HG03457 (cell line): ENCODE measurements at regions not wholly inside any gene's neighbourhood (a gene's known extent, or its start where the extent isn't known, plus 50 kb on each side); places are given as distances from the start of the nearest gene placed in this dataset.
A peak's percentile ranks its signal among the peaks of the same experiment; 100 is the strongest.
"Not testable (repeated sequence)": the region's sequence is repeated elsewhere in the genome, so short reads cannot be mapped to it uniquely, and the experiment has no call there.

ENCODE experiments used
- ATAC-seq: cut with Tn5 transposase; IDR thresholded peaks from one replicate; pipeline ENCODE4 v1.9.1; 2021; ENCODE audit warnings: moderate number of reproducible peaks; ENCODE audit not compliant: unreplicated experiment

DNA sequence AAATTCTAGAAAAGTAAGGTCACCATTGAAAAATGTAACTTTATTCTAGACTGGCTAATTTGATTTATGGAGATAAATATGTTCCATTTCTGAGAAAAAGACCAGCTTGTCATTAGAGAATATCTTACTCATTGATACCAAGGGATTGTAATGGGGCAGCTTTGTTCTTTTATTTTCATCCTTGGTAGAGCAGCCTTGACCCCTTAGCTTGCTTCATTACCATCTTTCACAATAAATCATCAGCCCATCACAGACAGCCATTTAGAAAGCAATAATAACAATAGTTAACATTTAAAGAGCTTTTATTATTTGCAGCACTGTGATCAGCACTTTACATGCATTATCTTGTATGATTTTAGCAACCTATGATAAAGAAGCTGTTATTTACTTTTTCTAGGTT is 253.6 kb downstream of the C3orf38 start:
- no peak for ATAC-seq

- ATAC-seq, result no peak
These were observed 258.3 kb downstream of the C3orf38 start for GRCh38 chr3:88408097-88408496.

GRCh38 chr3:88408935-88409334 is 259.2 kb downstream of the C3orf38 start:
- ATAC-seq, result no peak

- ATAC-seq, result no peak
These were observed 260.5 kb downstream of the C3orf38 start for GRCh38 chr3:88410259-88410658.

DNA sequence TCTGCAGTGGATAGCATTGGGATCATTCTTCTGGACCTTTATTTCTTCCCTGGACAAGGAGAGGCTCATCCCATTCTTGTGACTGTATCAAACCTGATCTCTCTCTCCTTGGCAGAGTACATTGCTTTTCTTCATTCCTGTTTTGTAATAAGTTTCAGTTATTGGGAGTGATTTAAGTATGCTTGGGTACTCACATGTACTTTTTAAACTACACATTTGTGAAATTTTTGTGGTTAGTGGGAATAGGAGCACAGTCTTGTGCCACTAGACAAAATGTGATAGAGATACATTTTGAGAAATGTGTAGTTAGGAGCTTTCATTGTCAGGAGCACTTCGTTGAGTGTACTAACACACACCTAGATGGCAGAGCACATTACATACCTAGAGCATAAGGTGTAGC is 262.6 kb downstream of the C3orf38 start:
- no peak for ATAC-seq

GRCh38 chr3:88416436-88416835 is 266.7 kb downstream of the C3orf38 start:
- no peak for ATAC-seq

- no peak for ATAC-seq
These were observed 268.5 kb downstream of the C3orf38 start for GRCh38 chr3:88418219-88418618.

DNA sequence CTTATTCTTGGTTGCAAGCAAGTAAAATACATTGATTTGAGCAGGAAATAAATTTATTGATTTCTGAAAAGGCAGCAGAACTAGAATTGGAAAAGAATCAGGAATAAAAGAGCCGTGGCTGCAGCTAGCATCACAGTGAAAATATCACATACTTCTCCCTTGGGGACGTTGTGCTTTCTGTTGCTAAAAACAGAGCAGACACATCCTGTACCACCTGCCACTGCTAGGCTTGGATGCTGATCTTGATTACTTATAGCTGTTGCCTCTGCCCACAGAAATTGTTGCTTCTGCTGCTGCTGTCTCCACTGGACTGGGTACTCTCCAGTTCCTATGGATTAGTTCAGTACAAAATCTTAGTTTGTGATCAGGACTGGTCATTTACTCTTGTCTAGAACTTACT is 283.8 kb downstream of the C3orf38 start:
- ATAC-seq, result peak; percentile 97

- no peak for ATAC-seq
These were observed 284.2 kb downstream of the C3orf38 start for GRCh38 chr3:88434001-88434400.

GRCh38 chr3:88440701-88441100 is 290.9 kb downstream of the C3orf38 start:
- ATAC-seq, result no peak

DNA sequence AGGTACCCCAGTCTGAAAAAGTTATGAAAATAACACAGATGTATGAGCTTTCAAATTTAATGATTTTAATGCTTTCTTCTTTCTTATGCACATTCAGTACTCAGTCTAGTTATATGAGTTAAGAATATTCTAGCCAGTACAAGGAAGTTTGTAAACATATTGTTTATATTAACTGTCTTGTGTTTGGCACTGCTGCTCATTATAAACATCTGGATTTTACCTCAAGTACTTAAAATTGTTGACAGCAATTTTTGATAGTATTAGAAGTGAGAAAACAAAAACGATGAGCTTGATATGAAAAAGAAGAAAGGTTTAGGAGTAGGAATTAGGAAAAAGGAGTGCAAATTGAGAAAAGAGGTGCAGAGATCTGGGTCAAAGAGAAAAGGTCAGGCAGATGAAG is 293.3 kb downstream of the C3orf38 start:
- no peak for ATAC-seq

- no peak for ATAC-seq
These were observed 294.5 kb downstream of the C3orf38 start for GRCh38 chr3:88444251-88444650.

DNA sequence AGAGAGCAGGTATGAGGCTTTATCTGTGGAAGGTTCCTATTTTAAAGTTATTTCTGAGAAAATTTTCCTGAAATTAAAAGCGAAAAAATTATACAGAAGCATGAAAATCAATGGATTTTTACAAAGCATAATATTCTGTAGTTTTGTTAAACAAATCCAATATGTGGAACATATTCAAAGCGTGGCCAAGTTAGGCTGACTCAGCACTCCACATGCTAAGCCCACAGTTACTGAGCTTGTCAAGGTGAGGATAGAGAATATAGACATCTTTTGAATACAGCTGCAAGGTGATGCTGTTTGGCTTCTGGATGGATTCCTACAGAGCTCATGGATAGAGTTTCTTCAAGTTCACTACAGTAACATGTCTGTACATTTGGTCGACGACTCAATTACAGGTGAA is 302.5 kb downstream of the C3orf38 start:
- no peak for ATAC-seq

DNA sequence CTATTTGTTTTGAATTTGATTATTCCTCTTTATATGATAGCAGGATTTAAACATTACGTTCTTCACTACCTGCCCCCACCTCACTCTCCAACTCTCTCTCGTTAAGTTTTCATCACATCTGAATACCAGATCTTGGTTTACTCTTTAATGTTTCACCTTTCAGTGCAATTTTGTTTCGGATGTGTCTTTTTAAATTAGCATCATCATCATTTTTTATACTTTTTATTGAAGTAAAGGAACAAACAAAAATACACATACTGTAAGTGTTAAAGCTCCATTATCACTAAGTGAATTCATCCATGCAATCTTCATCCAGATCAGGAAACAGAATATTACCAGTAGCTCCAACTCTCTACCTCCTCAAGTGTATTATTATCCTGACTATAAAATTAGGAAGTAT is 310.6 kb downstream of the C3orf38 start:
- no peak for ATAC-seq

GRCh38 chr3:88462230-88462629 is 312.5 kb downstream of the C3orf38 start:
- ATAC-seq, result no peak

GRCh38 chr3:88467191-88467590 is 317.4 kb downstream of the C3orf38 start:
- no peak for ATAC-seq

DNA sequence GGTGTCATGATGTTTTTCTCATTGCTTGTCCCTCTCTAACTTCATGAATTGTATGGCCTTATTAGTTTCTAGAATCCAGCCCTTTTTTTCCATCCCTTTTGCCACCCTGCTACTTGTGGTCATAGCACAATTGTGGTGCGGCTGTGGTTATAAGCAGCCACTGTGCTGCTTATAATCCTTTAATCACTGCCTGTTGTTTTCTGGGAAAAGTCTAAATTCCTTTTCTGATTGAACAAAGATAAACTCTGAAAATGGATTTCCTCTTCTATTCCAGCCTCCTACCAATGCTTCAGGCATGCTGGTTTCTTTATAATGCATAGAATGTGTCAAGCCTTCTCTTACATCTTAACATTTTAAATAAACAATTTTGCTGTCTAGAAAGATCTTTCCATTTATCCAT is 319.5 kb downstream of the C3orf38 start:
- no peak for ATAC-seq

- no peak for ATAC-seq
These were observed 328.7 kb downstream of the C3orf38 start for GRCh38 chr3:88478460-88478859.

DNA sequence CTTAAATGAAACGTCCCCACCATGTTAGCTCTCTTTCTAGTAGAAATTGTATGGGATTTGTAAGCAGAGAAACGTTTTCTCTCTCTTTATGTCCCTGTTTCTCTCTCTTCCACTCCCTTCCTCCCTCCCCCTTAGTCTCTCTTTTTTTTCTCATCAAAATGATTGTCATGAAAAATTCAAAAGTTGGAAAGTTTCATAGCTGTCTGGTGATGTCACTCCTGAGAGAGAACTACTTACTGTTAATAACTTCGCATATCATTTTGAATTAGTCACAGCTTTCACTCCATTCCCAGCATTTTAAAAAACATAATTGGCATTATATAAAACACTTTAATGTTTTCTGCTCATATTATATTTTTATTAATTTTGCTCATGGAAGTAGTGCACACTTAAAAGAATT is 331.1 kb downstream of the C3orf38 start:
- no peak for ATAC-seq

DNA sequence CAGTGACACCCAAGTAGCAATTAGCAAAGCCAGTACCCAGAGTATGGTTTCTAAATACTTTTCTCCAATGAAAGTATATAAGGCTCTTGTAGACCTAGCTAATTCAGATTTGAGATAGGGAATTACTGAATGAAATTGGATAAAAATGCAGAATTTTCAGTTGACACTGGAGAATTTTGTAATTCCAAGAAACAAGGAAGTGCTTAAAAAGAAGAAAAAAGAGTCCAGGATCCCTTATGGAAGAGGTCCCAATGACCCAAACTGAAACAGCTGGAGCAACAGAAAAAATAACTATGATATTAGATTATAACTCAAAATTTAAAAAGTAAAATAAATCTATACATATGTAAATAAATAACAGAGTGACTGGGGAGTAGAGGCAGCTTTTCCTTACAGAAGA is 335.2 kb downstream of the C3orf38 start:
- ATAC-seq, result no peak

DNA sequence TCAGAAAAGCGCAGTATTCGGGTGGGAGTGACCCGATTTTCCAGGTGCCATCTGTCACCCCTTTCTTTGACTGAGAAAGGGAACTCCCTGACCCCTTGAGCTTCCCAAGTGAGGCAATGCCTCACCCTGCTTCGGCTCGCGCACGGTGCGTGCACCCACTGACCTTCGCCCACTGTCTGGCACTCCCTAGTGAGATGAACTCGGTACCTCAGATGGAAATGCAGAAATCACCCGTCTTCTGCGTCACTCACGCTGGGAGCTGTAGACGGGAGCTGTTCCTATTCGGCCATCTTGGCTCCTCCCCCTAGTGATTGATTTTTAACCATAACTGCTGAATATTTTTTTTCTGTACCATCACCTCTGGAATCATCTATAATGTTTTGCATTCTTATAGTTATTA is 359.1 kb downstream of the C3orf38 start:
- not testable (repeated sequence) for ATAC-seq

GRCh38 chr3:88509582-88509981 is 359.8 kb downstream of the C3orf38 start:
- ATAC-seq, result no peak

DNA sequence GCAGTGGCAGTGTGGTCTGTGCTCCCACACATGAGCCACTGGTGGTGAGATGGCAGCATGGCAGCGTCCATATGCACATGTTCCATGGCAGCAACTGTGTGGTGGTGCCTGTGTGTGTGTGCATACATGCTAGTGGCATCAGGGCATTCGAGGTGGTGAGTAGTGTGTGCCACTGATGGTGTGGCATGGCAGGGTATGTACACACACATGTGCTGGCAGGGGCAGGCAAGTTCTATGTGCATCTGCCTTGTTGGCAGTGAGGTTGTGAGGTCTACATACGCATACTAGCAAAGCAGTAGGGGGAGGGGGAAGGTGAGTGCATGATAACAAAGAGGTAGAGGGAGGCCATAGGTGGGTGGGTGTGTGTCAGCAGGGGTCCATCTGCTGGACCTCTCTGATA is 378.7 kb downstream of the C3orf38 start:
- ATAC-seq, result no peak

GRCh38 chr3:88534534-88534933 is 384.8 kb downstream of the C3orf38 start:
- ATAC-seq, result no peak
